Adrenal gland (tissue), 5 donors: ENCODE measurements at regions not wholly inside any gene's neighbourhood (a gene's known extent, or its start where the extent isn't known, plus 50 kb on each side); places are given as distances from the start of the nearest gene placed in this dataset.

Experiments
- CTCF ChIP-seq, 6 experiments: fragments of 450-650 bp in 4 of 6; fragments of 200-600 bp in 2 of 6; sonication (generic) in 1 of 6; IDR thresholded peaks; 1 replicate in 5 of 6; 2 replicates in 1 of 6; pipeline versions ENCODE4 v1.5.1 to v1.8.0; 2016 to 2021; ENCODE audit warnings: antibody characterized with exemption in 6 of 6, mild to moderate bottlenecking in 2 of 6, moderate library complexity in 1 of 6
- POLR2A ChIP-seq, 2 donors: fragments of 450-650 bp; IDR thresholded peaks; one replicate each; pipeline ENCODE4 v1.6.1; 2017; ENCODE audit warnings: antibody characterized with exemption in 2 of 2, mild to moderate bottlenecking in 2 of 2, moderate library complexity in 1 of 2
- donor health status: DM: no; HTN: no; CAD: no.

- TF ChIP-seq CTCF (IDR thresholded peaks at IDR 0.05) (no peak), POLR2A (IDR thresholded peaks at IDR 0.05) (no peak)
Measured at GRCh38 chr18:6571239-6571602, 156.5 kb upstream of the L3MBTL4 start.
